ENCODE measurements at regions not wholly inside any gene's neighbourhood (a gene's known extent, or its start where the extent isn't known, plus 50 kb on each side); places are given as distances from the start of the nearest gene placed in this dataset.
A peak's percentile ranks its signal among the peaks of the same experiment; 100 is the strongest.

GRCh38 chr20:16220826-16221225, 352.4 kb downstream of the KIF16B start:
- H3K36me3 ChIP-seq (ENCODE audit: insufficient read depth, low read length) = no peaks in the 10 kb centered on the region
- ChIA-PET CTCF (no interaction called here), POLR2A (no interaction called here)
- no peaks in the 10 kb centered on the region for H3K27me3 ChIP-seq (ENCODE audit: insufficient read depth, low read length, poor library complexity, severe bottlenecking)
- no peaks in the 10 kb centered on the region for H3K9me3 ChIP-seq (ENCODE audit: low read length)
- DNase-seq = no peak
- no peak overlapping the region for H3K4me3 ChIP-seq (ENCODE audit: low read length)
- no peak overlapping the region for H3K27ac ChIP-seq (ENCODE audit: low read depth, low read length)
- H3K4me1 ChIP-seq (ENCODE audit: insufficient read depth, low read length) = no peaks in the 10 kb centered on the region
- Mint-ChIP-seq H3K4me3 (no peak overlapping the region), H3K4me1 (no peaks in the 10 kb centered on the region), H3K27ac (no peak overlapping the region), H3K9me3 (peaks cover 0 to 17% (median 6%) of the 10 kb centered on the region in 5 donors), H3K36me3 (no peaks in the 10 kb centered on the region), H3K27me3 (peaks cover 0 to 2% of the 10 kb centered on the region in 2 donors)

GRCh38 chr20:16219182-16219581, 354.1 kb downstream of the KIF16B start:
- ChIA-PET CTCF (no interaction called here), POLR2A (no interaction called here)
- Histone ChIP-seq H3K4me3 (ENCODE audit: low read length) (no peak overlapping the region), H3K27ac (ENCODE audit: low read depth, low read length) (no peak overlapping the region), H3K36me3 (ENCODE audit: insufficient read depth, low read length) (no peaks in the 10 kb centered on the region), H3K27me3 (ENCODE audit: insufficient read depth, low read length, poor library complexity, severe bottlenecking) (no peaks in the 10 kb centered on the region), H3K9me3 (ENCODE audit: low read length) (no peaks in the 10 kb centered on the region), H3K4me1 (ENCODE audit: insufficient read depth, low read length) (no peaks in the 10 kb centered on the region)
- Mint-ChIP-seq H3K36me3 (no peaks in the 10 kb centered on the region), H3K27ac (no peak overlapping the region), H3K4me1 (no peaks in the 10 kb centered on the region), H3K9me3 (peaks cover 0 to 14% (median 7%) of the 10 kb centered on the region in 5 donors), H3K4me3 (no peak overlapping the region), H3K27me3 (peaks cover 0 to 2% of the 10 kb centered on the region in 2 donors)
- no peak for DNase-seq

- H3K27me3 Mint-ChIP-seq = peaks cover 0 to 2% of the 10 kb centered on the region in 2 donors
- Histone ChIP-seq H3K4me3 (ENCODE audit: low read length) (no peak overlapping the region), H3K36me3 (ENCODE audit: insufficient read depth, low read length) (no peaks in the 10 kb centered on the region), H3K27ac (ENCODE audit: low read depth, low read length) (no peak overlapping the region), H3K27me3 (ENCODE audit: insufficient read depth, low read length, poor library complexity, severe bottlenecking) (no peaks in the 10 kb centered on the region), H3K4me1 (ENCODE audit: insufficient read depth, low read length) (no peaks in the 10 kb centered on the region), H3K9me3 (ENCODE audit: low read length) (no peaks in the 10 kb centered on the region)
- peak overlapping the region in 1 of 8 donors; percentile 32 for H3K27ac Mint-ChIP-seq
- no peak for DNase-seq
- no peaks in the 10 kb centered on the region for H3K4me1 Mint-ChIP-seq
- H3K36me3 Mint-ChIP-seq = no peaks in the 10 kb centered on the region
- peaks cover under 1 to 14% (median 7%) of the 10 kb centered on the region in 5 donors for H3K9me3 Mint-ChIP-seq
- ChIA-PET POLR2A (no interaction called here), CTCF (no interaction called here)
- no peak overlapping the region for H3K4me3 Mint-ChIP-seq
These were observed 356.4 kb downstream of the KIF16B start for GRCh38 chr20:16216914-16217230.

GRCh38 chr20:16216227-16216913, 356.9 kb downstream of the KIF16B start:
- H3K4me1 ChIP-seq (ENCODE audit: insufficient read depth, low read length) = no peaks in the 10 kb centered on the region
- no peaks in the 10 kb centered on the region for H3K36me3 ChIP-seq (ENCODE audit: insufficient read depth, low read length)
- no peak for DNase-seq
- peaks cover 0 to 2% of the 10 kb centered on the region in 2 donors for H3K27me3 Mint-ChIP-seq
- no peaks in the 10 kb centered on the region for H3K9me3 ChIP-seq (ENCODE audit: low read length)
- ChIA-PET POLR2A (no interaction called here), CTCF (no interaction called here)
- H3K27ac Mint-ChIP-seq = no peak overlapping the region
- no peak overlapping the region for H3K27ac ChIP-seq (ENCODE audit: low read depth, low read length)
- peaks cover 1 to 14% (median 7%) of the 10 kb centered on the region in 5 donors for H3K9me3 Mint-ChIP-seq
- no peak overlapping the region for H3K4me3 Mint-ChIP-seq
- no peaks in the 10 kb centered on the region for H3K27me3 ChIP-seq (ENCODE audit: insufficient read depth, low read length, poor library complexity, severe bottlenecking)
- no peaks in the 10 kb centered on the region for H3K36me3 Mint-ChIP-seq
- H3K4me3 ChIP-seq (ENCODE audit: low read length) = no peak overlapping the region
- no peaks in the 10 kb centered on the region for H3K4me1 Mint-ChIP-seq

GRCh38 chr20:16215041-16215440, 358.2 kb downstream of the KIF16B start:
- Histone ChIP-seq H3K27me3 (ENCODE audit: insufficient read depth, low read length, poor library complexity, severe bottlenecking) (no peaks in the 10 kb centered on the region), H3K4me1 (ENCODE audit: insufficient read depth, low read length) (no peaks in the 10 kb centered on the region), H3K36me3 (ENCODE audit: insufficient read depth, low read length) (no peaks in the 10 kb centered on the region), H3K9me3 (ENCODE audit: low read length) (no peaks in the 10 kb centered on the region), H3K4me3 (ENCODE audit: low read length) (no peak overlapping the region), H3K27ac (ENCODE audit: low read depth, low read length) (no peak overlapping the region)
- Mint-ChIP-seq H3K4me3 (no peak overlapping the region), H3K4me1 (no peaks in the 10 kb centered on the region), H3K27me3 (no peaks in the 10 kb centered on the region), H3K27ac (peak overlapping the region in 1 of 8 donors; percentile 29), H3K36me3 (no peaks in the 10 kb centered on the region), H3K9me3 (peaks cover 0 to 9% (median 7%) of the 10 kb centered on the region in 5 donors)
- ChIA-PET POLR2A (no interaction called here), CTCF (no interaction called here)
- DNase-seq = no peak

- Histone ChIP-seq H3K27me3 (ENCODE audit: insufficient read depth, low read length, poor library complexity, severe bottlenecking) (no peaks in the 10 kb centered on the region), H3K36me3 (ENCODE audit: insufficient read depth, low read length) (no peaks in the 10 kb centered on the region), H3K9me3 (ENCODE audit: low read length) (no peaks in the 10 kb centered on the region), H3K4me1 (ENCODE audit: insufficient read depth, low read length) (no peaks in the 10 kb centered on the region), H3K27ac (ENCODE audit: low read depth, low read length) (no peak overlapping the region), H3K4me3 (ENCODE audit: low read length) (no peak overlapping the region)
- ChIA-PET CTCF (no interaction called here), POLR2A (no interaction called here)
- no peaks in the 10 kb centered on the region for H3K36me3 Mint-ChIP-seq
- H3K4me3 Mint-ChIP-seq = no peak overlapping the region
- H3K9me3 Mint-ChIP-seq = peaks cover 0 to 6% (median 1%) of the 10 kb centered on the region in 5 donors
- DNase-seq = no peak
- H3K4me1 Mint-ChIP-seq = no peaks in the 10 kb centered on the region
- H3K27me3 Mint-ChIP-seq = no peaks in the 10 kb centered on the region
- H3K27ac Mint-ChIP-seq = no peak overlapping the region
These were observed 360.5 kb downstream of the KIF16B start for GRCh38 chr20:16212790-16213189.

GRCh38 chr20:16209951-16210361, 363.3 kb downstream of the KIF16B start:
- H3K27ac ChIP-seq (ENCODE audit: low read depth, low read length) = no peak overlapping the region
- no peaks in the 10 kb centered on the region for H3K9me3 ChIP-seq (ENCODE audit: low read length)
- CTCF ChIA-PET = no interaction called here
- H3K27ac Mint-ChIP-seq = no peak overlapping the region
- H3K4me1 Mint-ChIP-seq = no peaks in the 10 kb centered on the region
- no peaks in the 10 kb centered on the region for H3K36me3 Mint-ChIP-seq
- H3K4me1 ChIP-seq (ENCODE audit: insufficient read depth, low read length) = no peaks in the 10 kb centered on the region
- no peaks in the 10 kb centered on the region for H3K27me3 ChIP-seq (ENCODE audit: insufficient read depth, low read length, poor library complexity, severe bottlenecking)
- no peaks in the 10 kb centered on the region for H3K36me3 ChIP-seq (ENCODE audit: insufficient read depth, low read length)
- no peak overlapping the region for H3K4me3 Mint-ChIP-seq
- no peak overlapping the region for H3K4me3 ChIP-seq (ENCODE audit: low read length)
- POLR2A ChIA-PET = no interaction called here
- no peaks in the 10 kb centered on the region for H3K27me3 Mint-ChIP-seq
- DNase-seq = no peak
- H3K9me3 Mint-ChIP-seq = peaks cover 0 to 5% (median 1%) of the 10 kb centered on the region in 5 donors

- H3K27me3 ChIP-seq (ENCODE audit: insufficient read depth, low read length, poor library complexity, severe bottlenecking) = no peaks in the 10 kb centered on the region
- peaks cover 0 to 5% (median 1%) of the 10 kb centered on the region in 5 donors for H3K9me3 Mint-ChIP-seq
- no peak overlapping the region for H3K4me3 Mint-ChIP-seq
- ChIA-PET POLR2A (no interaction called here), CTCF (no interaction called here)
- no peak overlapping the region for H3K4me3 ChIP-seq (ENCODE audit: low read length)
- H3K36me3 ChIP-seq (ENCODE audit: insufficient read depth, low read length) = no peaks in the 10 kb centered on the region
- H3K9me3 ChIP-seq (ENCODE audit: low read length) = no peaks in the 10 kb centered on the region
- no peak overlapping the region for H3K27ac ChIP-seq (ENCODE audit: low read depth, low read length)
- DNase-seq = no peak
- H3K4me1 ChIP-seq (ENCODE audit: insufficient read depth, low read length) = no peaks in the 10 kb centered on the region
- no peaks in the 10 kb centered on the region for H3K36me3 Mint-ChIP-seq
- no peaks in the 10 kb centered on the region for H3K4me1 Mint-ChIP-seq
- no peaks in the 10 kb centered on the region for H3K27me3 Mint-ChIP-seq
- no peak overlapping the region for H3K27ac Mint-ChIP-seq
These were observed 363.9 kb downstream of the KIF16B start for GRCh38 chr20:16209357-16209756.

GRCh38 chr20:16208443-16208842, 364.8 kb downstream of the KIF16B start:
- H3K9me3 ChIP-seq (ENCODE audit: low read length) = no peaks in the 10 kb centered on the region
- Mint-ChIP-seq H3K4me3 (no peak overlapping the region), H3K9me3 (peaks cover 0 to 5% (median 1%) of the 10 kb centered on the region in 5 donors), H3K36me3 (no peaks in the 10 kb centered on the region), H3K4me1 (no peaks in the 10 kb centered on the region), H3K27ac (no peak overlapping the region), H3K27me3 (no peaks in the 10 kb centered on the region)
- ChIA-PET CTCF (no interaction called here), POLR2A (no interaction called here)
- no peaks in the 10 kb centered on the region for H3K27me3 ChIP-seq (ENCODE audit: insufficient read depth, low read length, poor library complexity, severe bottlenecking)
- H3K27ac ChIP-seq (ENCODE audit: low read depth, low read length) = no peak overlapping the region
- no peaks in the 10 kb centered on the region for H3K4me1 ChIP-seq (ENCODE audit: insufficient read depth, low read length)
- no peak for DNase-seq
- H3K36me3 ChIP-seq (ENCODE audit: insufficient read depth, low read length) = no peaks in the 10 kb centered on the region
- no peak overlapping the region for H3K4me3 ChIP-seq (ENCODE audit: low read length)

Measured in CD8-positive, alpha-beta memory T cell (primary cell).